ENCODE measurements at regions not wholly inside any gene's neighbourhood (a gene's known extent, or its start where the extent isn't known, plus 50 kb on each side); places are given as distances from the start of the nearest gene placed in this dataset.

GRCh38 chr3:177557548-177557947 is 360.3 kb upstream of the TBL1XR1 start:
- TF ChIP-seq CTCF (IDR thresholded peaks at IDR 0.05; ENCODE audit: extremely low read depth, insufficient read depth, missing control alignments) = no peak
- no peak for DNase-seq (ENCODE audit: low spot score)
- in situ Hi-C loops (cut with MboI; ENCODE audit: low pct_unique_long_range_greater_than_20kb, low sequenced_read_pairs, unreplicated experiment) = no loop called here

DNA sequence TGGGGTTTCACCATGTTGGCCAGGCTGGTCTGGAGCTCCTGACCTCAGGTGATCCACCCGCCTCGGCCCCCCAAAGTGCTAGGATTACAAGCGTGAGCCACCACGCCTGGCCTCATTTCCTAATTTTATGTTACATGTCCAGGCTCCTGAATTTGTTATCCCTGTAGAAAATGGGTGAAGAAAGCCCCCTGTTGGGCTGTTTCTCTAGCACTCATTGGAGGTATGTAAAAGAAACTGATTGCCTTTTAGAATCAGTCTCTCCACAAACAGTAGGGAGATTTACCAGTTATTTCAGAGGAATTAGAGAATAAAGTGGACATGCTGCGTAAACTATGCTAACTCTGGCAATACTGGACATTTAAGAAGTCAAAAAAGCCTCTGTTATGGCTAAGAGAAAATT is 364.1 kb upstream of the TBL1XR1 start:
- in situ Hi-C loops (cut with MboI; ENCODE audit: low pct_unique_long_range_greater_than_20kb, low sequenced_read_pairs, unreplicated experiment) = no loop called here
- TF ChIP-seq CTCF (IDR thresholded peaks at IDR 0.05; ENCODE audit: extremely low read depth, insufficient read depth, missing control alignments) = no peak
- no peak for DNase-seq (ENCODE audit: low spot score)

DNA sequence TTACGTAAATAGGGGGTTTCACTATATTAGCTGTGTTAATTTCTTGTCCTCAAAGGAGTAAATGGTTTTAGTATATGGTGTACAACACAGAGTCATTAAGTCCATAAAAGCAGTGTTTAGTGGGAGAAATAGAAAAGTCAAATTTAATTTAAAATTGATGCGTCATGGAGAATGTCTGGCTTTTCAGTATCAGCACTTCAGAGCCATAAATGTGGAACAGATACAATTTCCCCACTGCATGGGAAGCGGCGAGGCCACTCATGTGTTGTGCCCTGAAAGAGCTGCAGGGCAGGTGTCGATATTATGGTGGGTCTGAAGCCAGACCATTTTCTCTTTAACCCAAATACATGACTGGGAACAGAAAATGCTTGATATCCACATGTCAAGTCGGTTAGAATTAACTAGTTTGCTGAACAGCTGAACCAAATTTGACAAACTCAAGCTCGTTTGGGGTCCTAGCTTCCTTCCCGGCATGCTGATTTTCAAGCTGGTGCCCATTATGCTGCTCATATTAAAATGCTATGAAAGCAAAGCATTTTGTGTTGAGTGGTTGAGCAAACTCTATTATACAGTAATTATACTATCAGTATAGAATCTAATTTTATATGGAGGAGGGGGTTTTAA is 364.6 kb upstream of the TBL1XR1 start:
- TF ChIP-seq CTCF (IDR thresholded peaks at IDR 0.05; ENCODE audit: extremely low read depth, insufficient read depth, missing control alignments) = no peak
- DNase-seq (ENCODE audit: low spot score) = no peak
- in situ Hi-C loops (cut with MboI; ENCODE audit: low pct_unique_long_range_greater_than_20kb, low sequenced_read_pairs, unreplicated experiment) = no loop called here

DNA sequence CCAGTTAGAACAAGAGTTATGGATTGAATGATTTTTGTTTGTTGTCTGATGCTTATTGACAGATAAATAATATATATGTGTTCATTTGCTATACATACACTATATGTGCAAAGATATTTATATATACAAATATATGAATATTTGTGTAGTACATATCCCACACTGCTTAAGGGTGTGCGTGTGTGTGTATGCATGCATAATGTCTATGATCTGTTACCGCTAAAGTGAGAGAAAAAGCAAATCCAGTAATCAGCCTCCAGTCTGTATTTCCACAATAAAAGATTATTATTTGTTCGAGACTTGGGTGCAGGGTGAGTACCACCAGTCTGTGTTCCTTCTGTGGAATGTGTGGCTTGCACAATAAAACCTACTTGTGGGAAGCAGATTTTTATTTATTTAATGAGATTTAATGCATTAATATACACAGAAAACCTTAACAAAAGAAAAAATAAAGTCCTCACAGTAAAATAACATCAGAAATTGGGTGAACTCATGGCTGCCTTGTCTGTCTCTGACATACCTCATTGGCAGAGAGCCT is 366.0 kb upstream of the TBL1XR1 start:
- in situ Hi-C loops (cut with MboI; ENCODE audit: low pct_unique_long_range_greater_than_20kb, low sequenced_read_pairs, unreplicated experiment) = no loop called here
- TF ChIP-seq CTCF (IDR thresholded peaks at IDR 0.05; ENCODE audit: extremely low read depth, insufficient read depth, missing control alignments) = no peak
- DNase-seq (ENCODE audit: low spot score) = no peak

DNA sequence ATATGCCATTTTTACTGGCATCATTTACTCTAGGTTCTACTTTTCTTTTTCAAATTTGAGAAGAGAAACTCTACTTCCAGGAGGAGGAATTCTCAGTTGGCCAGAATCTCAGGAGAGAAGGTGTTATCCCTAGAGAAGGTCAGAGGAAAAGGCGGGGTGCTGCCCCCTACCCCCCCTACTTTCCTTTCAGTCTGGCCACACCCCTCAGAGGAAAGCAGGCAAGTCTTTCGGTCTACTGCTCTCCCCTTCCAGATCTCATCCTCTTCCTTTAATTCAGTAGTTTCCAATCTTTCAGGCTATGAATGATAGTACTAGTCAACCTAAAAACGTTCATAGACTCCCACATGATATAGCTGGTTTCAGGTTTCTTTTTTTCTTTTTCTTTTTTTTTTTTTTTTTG is 366.5 kb upstream of the TBL1XR1 start:
- in situ Hi-C loops (cut with MboI; ENCODE audit: low pct_unique_long_range_greater_than_20kb, low sequenced_read_pairs, unreplicated experiment) = no loop called here
- TF ChIP-seq CTCF (IDR thresholded peaks at IDR 0.05; ENCODE audit: extremely low read depth, insufficient read depth, missing control alignments) = no peak
- no peak for DNase-seq (ENCODE audit: low spot score)

GRCh38 chr3:177565981-177566380 is 368.7 kb upstream of the TBL1XR1 start:
- in situ Hi-C loops (cut with MboI; ENCODE audit: low pct_unique_long_range_greater_than_20kb, low sequenced_read_pairs, unreplicated experiment) = no loop called here
- no peak for TF ChIP-seq CTCF (IDR thresholded peaks at IDR 0.05; ENCODE audit: extremely low read depth, insufficient read depth, missing control alignments)
- no peak for DNase-seq (ENCODE audit: low spot score)
